GM23338 (cell line): ENCODE measurements at regions not wholly inside any gene's neighbourhood (a gene's known extent, or its start where the extent isn't known, plus 50 kb on each side); places are given as distances from the start of the nearest gene placed in this dataset.

Experiments
- ATAC-seq: fragments of 200-7000 bp; cut with Tn5 transposase; 3 replicates; pipeline ENCODE4 v1.9.1; 2020
- DNase-seq: peaks from one replicate; pipeline ENCODE4 v3.0.0-alpha.2; 2015; ENCODE audit warnings: low spot score
- H2AFZ ChIP-seq: fragments of 200-600 bp; sonication (generic); 2 replicates; pipeline ENCODE4 v1.8.0; 2016; ENCODE audit warnings: antibody characterized with exemption, mild to moderate bottlenecking, moderate library complexity
- H3F3A ChIP-seq: fragments of 200-600 bp; sonication (generic); replicated peaks from 2 replicates; pipeline ENCODE4 v1.8.0; 2017; ENCODE audit warnings: antibody characterized with exemption, mixed run types, low read depth
- H3K27ac ChIP-seq: fragments of 200-600 bp; sonication (generic); 2 replicates; pipeline ENCODE4 v1.6.1; 2016; ENCODE audit warnings: low read depth
- H3K27me3 ChIP-seq: fragments of 200-600 bp; sonication (generic); 2 replicates; pipeline ENCODE4 v1.8.0; 2016; ENCODE audit warnings: mild to moderate bottlenecking, mixed run types, moderate library complexity; ENCODE audit not compliant: insufficient read depth
- H3K36me3 ChIP-seq: fragments of 200-600 bp; sonication (generic); 2 replicates; pipeline ENCODE4 v1.8.0; 2016; ENCODE audit warnings: mild to moderate bottlenecking; ENCODE audit not compliant: insufficient read depth
- H3K4me1 ChIP-seq: fragments of 200-600 bp; sonication (generic); 2 replicates; pipeline ENCODE4 v1.8.0; 2016; ENCODE audit warnings: mild to moderate bottlenecking, moderate library complexity; ENCODE audit not compliant: insufficient read depth
- H3K4me2 ChIP-seq: fragments of 200-600 bp; sonication (generic); 2 replicates; pipeline ENCODE4 v1.7.1; 2017; ENCODE audit warnings: mixed run types
- H3K4me3 ChIP-seq: fragments of 200-600 bp; sonication (generic); 2 replicates; pipeline ENCODE4 v1.6.1; 2016; ENCODE audit warnings: mixed run types
- H3K79me2 ChIP-seq: fragments of 200-600 bp; sonication (generic); replicated peaks from 2 replicates; pipeline ENCODE4 v1.8.0; 2017; ENCODE audit warnings: mild to moderate bottlenecking; ENCODE audit not compliant: insufficient read depth
- H3K9me2 ChIP-seq: fragments of 200-600 bp; sonication (generic); 2 replicates; pipeline ENCODE4 v1.8.0; 2017; ENCODE audit not compliant: insufficient read depth
- H4K20me1 ChIP-seq: fragments of 200-600 bp; sonication (generic); replicated peaks from 2 replicates; pipeline ENCODE4 v1.8.0; 2017; ENCODE audit warnings: mild to moderate bottlenecking; ENCODE audit not compliant: insufficient read depth
- H3K27ac Mint-ChIP-seq: 2 replicates; pipeline ENCODE4 v1.8.0; 2020; ENCODE audit warnings: inconsistent platforms, mild to moderate bottlenecking, moderate library complexity, mixed read lengths
- H3K27me3 Mint-ChIP-seq: 3 replicates; pipeline ENCODE4 v1.8.0; 2022; ENCODE audit warnings: low read depth, mild to moderate bottlenecking, moderate library complexity, mixed read lengths, inconsistent platforms; ENCODE audit not compliant: insufficient read depth, poor library complexity
- H3K36me3 Mint-ChIP-seq: 3 replicates; pipeline ENCODE4 v1.8.0; 2021; ENCODE audit warnings: low read depth, mild to moderate bottlenecking, inconsistent platforms, moderate library complexity, mixed read lengths
- H3K4me1 Mint-ChIP-seq: 3 replicates; pipeline ENCODE4 v1.8.0; 2020; ENCODE audit warnings: mild to moderate bottlenecking, inconsistent platforms, mixed read lengths
- H3K4me3 Mint-ChIP-seq: 3 replicates; pipeline ENCODE4 v1.8.0; 2021; ENCODE audit warnings: moderate library complexity, mild to moderate bottlenecking, inconsistent platforms, mixed read lengths
- H3K9me3 Mint-ChIP-seq: 3 replicates; pipeline ENCODE4 v1.8.0; 2020; ENCODE audit warnings: moderate library complexity, mild to moderate bottlenecking, inconsistent platforms, mixed read lengths
- CREB1 ChIP-seq: fragments of 250-450 bp; sonication (Bioruptor Pico); IDR thresholded peaks from 2 replicates; pipeline ENCODE4 v1.5.0; 2020; ENCODE audit warnings: low read depth, mild to moderate bottlenecking, moderate library complexity
- EZH2 ChIP-seq: fragments of 200-600 bp; sonication (generic); IDR thresholded peaks from one replicate; pipeline ENCODE4 v1.8.0; 2017; ENCODE audit warnings: antibody characterized with exemption, mild to moderate bottlenecking, low read depth; ENCODE audit not compliant: unreplicated experiment
- EZH2phosphoT487 ChIP-seq: fragments of 200-600 bp; sonication (generic); IDR thresholded peaks from one replicate; pipeline ENCODE4 v1.8.1; 2018; ENCODE audit warnings: antibody characterized with exemption; ENCODE audit not compliant: unreplicated experiment
- JUNB ChIP-seq: IDR thresholded peaks from one replicate; pipeline ENCODE4 v1.6.1; 2016; ENCODE audit warnings: antibody characterized with exemption; ENCODE audit not compliant: unreplicated experiment
- POLR2AphosphoS5 ChIP-seq: IDR thresholded peaks from 2 replicates; pipeline ENCODE4 v1.6.1; 2016; ENCODE audit warnings: antibody characterized with exemption, low read depth
- ZNF114 ChIP-seq: fragments of 250-450 bp; sonication (Bioruptor Pico); IDR thresholded peaks from 2 replicates; pipeline ENCODE4 v1.5.0; 2020; ENCODE audit warnings: mild to moderate bottlenecking, moderate library complexity
- ZNF331 ChIP-seq: fragments of 250-450 bp; sonication (Bioruptor Pico); IDR thresholded peaks from 2 replicates; pipeline ENCODE4 v1.5.0; 2020; ENCODE audit warnings: low read depth, mild to moderate bottlenecking, moderate library complexity
- TF ChIP-seq, protein P1 (sequence below): fragments of 250-450 bp; sonication (Bioruptor Pico); IDR thresholded peaks from 2 replicates; pipeline ENCODE4 v1.5.0; 2020; ENCODE audit warnings: mild to moderate bottlenecking, moderate library complexity
- TF ChIP-seq, protein P2 (sequence below): IDR thresholded peaks from 2 replicates; pipeline ENCODE4 v1.6.1; 2016; ENCODE audit warnings: antibody characterized with exemption

DNA sequence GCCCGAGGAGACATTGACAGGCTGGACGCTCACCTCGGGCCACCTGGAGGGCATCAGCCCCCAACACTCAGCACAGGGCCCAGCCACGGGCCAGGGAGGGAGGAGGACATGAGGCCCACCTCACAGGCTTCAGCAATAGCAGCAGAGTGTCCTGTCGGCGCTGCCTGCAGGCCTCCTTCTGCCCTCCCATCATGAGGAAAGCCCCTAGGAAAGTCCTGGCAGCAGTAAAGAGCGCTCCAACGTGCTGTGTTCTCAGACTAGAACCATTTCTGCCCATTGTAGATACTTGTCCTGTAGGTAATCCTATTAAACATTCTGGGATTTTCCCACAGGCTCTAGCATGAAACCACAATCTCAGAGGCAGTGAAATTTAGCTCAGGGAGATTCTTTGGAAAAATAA, 62.0 kb upstream of the GALNT2 start:
- Mint-ChIP-seq H3K4me1 (peaks cover 9% of the 10 kb centered on the region), H3K27ac (no peak overlapping the region), H3K27me3 (peaks cover 2% of the 10 kb centered on the region), H3K4me3 (no peak overlapping the region), H3K36me3 (no peaks in the 10 kb centered on the region), H3K9me3 (no peaks in the 10 kb centered on the region)
- Histone ChIP-seq H3K27ac (no peak overlapping the region), H2AFZ (no peak overlapping the region), H3F3A (no peaks in the 10 kb centered on the region), H3K4me1 (no peaks in the 10 kb centered on the region), H3K36me3 (no peaks in the 10 kb centered on the region), H3K4me2 (no peak overlapping the region), H3K9me2 (no peaks in the 10 kb centered on the region), H4K20me1 (no peaks in the 10 kb centered on the region), H3K79me2 (no peaks in the 10 kb centered on the region), H3K27me3 (no peaks in the 10 kb centered on the region), H3K4me3 (no peak overlapping the region)
- no peak for TF ChIP-seq ZNF331 (CRISPR knock-in tag)
- TF ChIP-seq EZH2phosphoT487: no peak
- TF ChIP-seq, protein P1, sequence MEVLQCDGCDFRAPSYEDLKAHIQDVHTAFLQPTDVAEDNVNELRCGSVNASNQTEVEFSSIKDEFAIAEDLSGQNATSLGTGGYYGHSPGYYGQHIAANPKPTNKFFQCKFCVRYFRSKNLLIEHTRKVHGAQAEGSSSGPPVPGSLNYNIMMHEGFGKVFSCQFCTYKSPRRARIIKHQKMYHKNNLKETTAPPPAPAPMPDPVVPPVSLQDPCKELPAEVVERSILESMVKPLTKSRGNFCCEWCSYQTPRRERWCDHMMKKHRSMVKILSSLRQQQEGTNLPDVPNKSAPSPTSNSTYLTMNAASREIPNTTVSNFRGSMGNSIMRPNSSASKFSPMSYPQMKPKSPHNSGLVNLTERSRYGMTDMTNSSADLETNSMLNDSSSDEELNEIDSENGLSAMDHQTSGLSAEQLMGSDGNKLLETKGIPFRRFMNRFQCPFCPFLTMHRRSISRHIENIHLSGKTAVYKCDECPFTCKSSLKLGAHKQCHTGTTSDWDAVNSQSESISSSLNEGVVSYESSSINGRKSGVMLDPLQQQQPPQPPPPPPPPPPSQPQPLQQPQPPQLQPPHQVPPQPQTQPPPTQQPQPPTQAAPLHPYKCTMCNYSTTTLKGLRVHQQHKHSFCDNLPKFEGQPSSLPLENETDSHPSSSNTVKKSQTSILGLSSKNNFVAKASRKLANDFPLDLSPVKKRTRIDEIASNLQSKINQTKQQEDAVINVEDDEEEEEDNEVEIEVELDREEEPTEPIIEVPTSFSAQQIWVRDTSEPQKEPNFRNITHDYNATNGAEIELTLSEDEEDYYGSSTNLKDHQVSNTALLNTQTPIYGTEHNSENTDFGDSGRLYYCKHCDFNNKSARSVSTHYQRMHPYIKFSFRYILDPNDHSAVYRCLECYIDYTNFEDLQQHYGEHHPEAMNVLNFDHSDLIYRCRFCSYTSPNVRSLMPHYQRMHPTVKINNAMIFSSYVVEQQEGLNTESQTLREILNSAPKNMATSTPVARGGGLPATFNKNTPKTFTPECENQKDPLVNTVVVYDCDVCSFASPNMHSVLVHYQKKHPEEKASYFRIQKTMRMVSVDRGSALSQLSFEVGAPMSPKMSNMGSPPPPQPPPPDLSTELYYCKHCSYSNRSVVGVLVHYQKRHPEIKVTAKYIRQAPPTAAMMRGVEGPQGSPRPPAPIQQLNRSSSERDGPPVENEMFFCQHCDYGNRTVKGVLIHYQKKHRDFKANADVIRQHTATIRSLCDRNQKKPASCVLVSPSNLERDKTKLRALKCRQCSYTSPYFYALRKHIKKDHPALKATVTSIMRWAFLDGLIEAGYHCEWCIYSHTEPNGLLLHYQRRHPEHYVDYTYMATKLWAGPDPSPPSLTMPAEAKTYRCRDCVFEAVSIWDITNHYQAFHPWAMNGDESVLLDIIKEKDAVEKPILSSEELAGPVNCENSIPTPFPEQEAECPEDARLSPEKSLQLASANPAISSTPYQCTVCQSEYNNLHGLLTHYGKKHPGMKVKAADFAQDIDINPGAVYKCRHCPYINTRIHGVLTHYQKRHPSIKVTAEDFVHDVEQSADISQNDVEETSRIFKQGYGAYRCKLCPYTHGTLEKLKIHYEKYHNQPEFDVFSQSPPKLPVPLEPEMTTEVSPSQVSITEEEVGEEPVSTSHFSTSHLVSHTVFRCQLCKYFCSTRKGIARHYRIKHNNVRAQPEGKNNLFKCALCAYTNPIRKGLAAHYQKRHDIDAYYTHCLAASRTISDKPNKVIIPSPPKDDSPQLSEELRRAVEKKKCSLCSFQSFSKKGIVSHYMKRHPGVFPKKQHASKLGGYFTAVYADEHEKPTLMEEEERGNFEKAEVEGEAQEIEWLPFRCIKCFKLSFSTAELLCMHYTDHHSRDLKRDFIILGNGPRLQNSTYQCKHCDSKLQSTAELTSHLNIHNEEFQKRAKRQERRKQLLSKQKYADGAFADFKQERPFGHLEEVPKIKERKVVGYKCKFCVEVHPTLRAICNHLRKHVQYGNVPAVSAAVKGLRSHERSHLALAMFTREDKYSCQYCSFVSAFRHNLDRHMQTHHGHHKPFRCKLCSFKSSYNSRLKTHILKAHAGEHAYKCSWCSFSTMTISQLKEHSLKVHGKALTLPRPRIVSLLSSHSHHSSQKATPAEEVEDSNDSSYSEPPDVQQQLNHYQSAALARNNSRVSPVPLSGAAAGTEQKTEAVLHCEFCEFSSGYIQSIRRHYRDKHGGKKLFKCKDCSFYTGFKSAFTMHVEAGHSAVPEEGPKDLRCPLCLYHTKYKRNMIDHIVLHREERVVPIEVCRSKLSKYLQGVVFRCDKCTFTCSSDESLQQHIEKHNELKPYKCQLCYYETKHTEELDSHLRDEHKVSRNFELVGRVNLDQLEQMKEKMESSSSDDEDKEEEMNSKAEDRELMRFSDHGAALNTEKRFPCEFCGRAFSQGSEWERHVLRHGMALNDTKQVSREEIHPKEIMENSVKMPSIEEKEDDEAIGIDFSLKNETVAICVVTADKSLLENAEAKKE (CRISPR knock-in tag): no peak
- no peak for TF ChIP-seq EZH2
- TF ChIP-seq JUNB: no peak
- TF ChIP-seq POLR2AphosphoS5: no peak
- no peak for TF ChIP-seq ZNF114
- TF ChIP-seq CREB1 (CRISPR knock-in tag): no peak
- TF ChIP-seq, protein P2, sequence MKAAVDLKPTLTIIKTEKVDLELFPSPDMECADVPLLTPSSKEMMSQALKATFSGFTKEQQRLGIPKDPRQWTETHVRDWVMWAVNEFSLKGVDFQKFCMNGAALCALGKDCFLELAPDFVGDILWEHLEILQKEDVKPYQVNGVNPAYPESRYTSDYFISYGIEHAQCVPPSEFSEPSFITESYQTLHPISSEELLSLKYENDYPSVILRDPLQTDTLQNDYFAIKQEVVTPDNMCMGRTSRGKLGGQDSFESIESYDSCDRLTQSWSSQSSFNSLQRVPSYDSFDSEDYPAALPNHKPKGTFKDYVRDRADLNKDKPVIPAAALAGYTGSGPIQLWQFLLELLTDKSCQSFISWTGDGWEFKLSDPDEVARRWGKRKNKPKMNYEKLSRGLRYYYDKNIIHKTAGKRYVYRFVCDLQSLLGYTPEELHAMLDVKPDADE: no peak
- DNase-seq: no peak
- ATAC-seq: no peak
